ENCODE measurements at regions not wholly inside any gene's neighbourhood (a gene's known extent, or its start where the extent isn't known, plus 50 kb on each side); places are given as distances from the start of the nearest gene placed in this dataset.

DNA sequence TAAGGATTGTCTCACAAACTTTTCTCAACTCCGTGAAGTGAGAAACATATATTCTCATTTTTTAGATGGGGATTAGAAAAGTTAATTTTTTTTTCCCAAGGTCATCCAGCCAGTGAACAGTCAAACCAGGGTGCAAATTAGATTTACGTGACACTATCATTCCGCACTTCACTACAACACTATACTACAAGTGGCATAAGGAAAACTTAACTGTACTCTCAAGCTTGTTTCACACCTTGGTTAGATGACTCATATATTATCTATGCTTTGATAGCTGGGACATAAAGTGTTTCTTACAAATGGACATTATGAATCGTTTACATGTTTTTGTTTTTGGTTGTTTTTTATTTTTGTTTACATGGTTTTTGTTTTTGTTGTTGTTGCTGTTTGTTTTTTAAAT lies 525.7 kb downstream of the PPARGC1A start:
- no peaks in the 10 kb centered on the region for H3K9me3 ChIP-seq
- no peak overlapping the region for H3K4me3 ChIP-seq (ENCODE audit: low read depth, low read length)
- DNase-seq, result no peak
- TF ChIP-seq, protein P1, sequence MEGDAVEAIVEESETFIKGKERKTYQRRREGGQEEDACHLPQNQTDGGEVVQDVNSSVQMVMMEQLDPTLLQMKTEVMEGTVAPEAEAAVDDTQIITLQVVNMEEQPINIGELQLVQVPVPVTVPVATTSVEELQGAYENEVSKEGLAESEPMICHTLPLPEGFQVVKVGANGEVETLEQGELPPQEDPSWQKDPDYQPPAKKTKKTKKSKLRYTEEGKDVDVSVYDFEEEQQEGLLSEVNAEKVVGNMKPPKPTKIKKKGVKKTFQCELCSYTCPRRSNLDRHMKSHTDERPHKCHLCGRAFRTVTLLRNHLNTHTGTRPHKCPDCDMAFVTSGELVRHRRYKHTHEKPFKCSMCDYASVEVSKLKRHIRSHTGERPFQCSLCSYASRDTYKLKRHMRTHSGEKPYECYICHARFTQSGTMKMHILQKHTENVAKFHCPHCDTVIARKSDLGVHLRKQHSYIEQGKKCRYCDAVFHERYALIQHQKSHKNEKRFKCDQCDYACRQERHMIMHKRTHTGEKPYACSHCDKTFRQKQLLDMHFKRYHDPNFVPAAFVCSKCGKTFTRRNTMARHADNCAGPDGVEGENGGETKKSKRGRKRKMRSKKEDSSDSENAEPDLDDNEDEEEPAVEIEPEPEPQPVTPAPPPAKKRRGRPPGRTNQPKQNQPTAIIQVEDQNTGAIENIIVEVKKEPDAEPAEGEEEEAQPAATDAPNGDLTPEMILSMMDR (IDR thresholded peaks at IDR 0.05; ENCODE audit: low read depth, low read length), result no peak
- no peaks in the 10 kb centered on the region for H3K27me3 ChIP-seq
- no peaks in the 10 kb centered on the region for H3K36me3 ChIP-seq
- H3K4me1 ChIP-seq, result no peaks in the 10 kb centered on the region; the same call in 1 of the 2 replicates

DNA sequence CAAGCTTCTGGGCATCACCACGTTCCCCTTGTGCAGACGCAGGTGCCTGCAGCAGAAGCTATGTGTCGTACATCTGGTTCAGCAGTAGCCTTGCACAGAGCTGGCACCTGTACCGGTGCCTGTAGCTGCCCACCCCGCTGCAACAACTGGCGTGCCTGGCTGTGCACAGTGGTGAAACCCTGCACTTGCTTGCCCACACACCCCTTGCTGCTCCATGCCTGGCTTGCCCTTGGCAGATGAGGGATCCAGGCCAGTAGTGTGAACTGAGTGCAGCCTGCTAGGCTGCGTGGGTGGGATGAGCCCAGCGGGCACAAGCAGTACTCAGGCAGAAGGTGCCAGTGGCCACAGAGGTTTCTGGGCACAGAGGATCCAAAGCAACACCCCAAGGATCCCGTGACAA lies 528.4 kb downstream of the PPARGC1A start:
- no peaks in the 10 kb centered on the region for H3K4me1 ChIP-seq
- H3K27me3 ChIP-seq, result no peaks in the 10 kb centered on the region
- no peak for DNase-seq
- H3K9me3 ChIP-seq, result no peaks in the 10 kb centered on the region
- no peaks in the 10 kb centered on the region for H3K36me3 ChIP-seq
- TF ChIP-seq, protein P1 (IDR thresholded peaks at IDR 0.05; ENCODE audit: low read depth, low read length), result no peak
- H3K4me3 ChIP-seq (ENCODE audit: low read depth, low read length), result no peak overlapping the region

DNA sequence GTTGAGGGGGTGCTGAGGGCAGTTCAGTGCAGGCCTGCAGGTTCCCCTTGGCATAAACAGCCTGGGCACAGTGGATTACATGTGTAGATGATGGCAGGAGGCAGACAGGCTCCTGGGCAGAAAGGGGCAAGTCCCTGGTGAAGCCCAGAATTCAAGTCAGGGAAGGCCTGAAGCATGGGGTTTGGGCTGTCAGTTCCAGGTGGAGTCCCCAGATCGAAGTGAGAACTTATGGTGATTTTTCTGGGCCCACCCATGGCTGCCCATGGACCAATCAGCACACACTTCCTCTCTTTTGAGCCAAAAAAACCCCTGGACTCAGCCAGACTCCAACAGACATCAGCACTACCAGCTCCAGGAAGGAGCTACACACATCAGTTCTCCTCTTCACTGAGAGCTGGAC lies 529.1 kb downstream of the PPARGC1A start:
- Histone ChIP-seq H3K4me3 (ENCODE audit: low read depth, low read length) (no peak overlapping the region), H3K9me3 (no peaks in the 10 kb centered on the region), H3K4me1 (no peaks in the 10 kb centered on the region), H3K36me3 (no peaks in the 10 kb centered on the region), H3K27me3 (no peaks in the 10 kb centered on the region)
- TF ChIP-seq, protein P1 (IDR thresholded peaks at IDR 0.05; ENCODE audit: low read depth, low read length), result no peak
- DNase-seq, result no peak

DNA sequence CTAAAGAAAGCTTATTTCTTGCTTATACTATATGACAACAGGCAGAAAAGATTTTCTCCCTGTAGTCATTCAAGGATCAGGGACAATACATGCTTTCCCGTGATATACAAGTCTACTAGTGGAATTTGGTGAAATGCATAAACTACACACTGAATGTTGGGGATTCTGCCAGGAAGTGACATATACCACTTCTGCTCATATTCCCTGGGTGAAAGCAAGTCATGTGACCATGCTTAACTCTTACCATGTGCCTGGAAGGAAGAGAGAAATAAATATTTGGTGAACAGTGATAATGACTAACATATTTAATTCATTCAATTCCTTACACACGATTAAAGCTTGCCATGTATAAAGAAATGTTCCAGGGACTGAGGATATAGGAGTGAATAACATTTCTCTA lies 534.6 kb downstream of the PPARGC1A start:
- TF ChIP-seq, protein P1 (IDR thresholded peaks at IDR 0.05; ENCODE audit: low read depth, low read length), result no peak
- no peaks in the 10 kb centered on the region for H3K27me3 ChIP-seq
- no peak overlapping the region for H3K4me3 ChIP-seq (ENCODE audit: low read depth, low read length)
- no peaks in the 10 kb centered on the region for H3K4me1 ChIP-seq
- H3K9me3 ChIP-seq, result no peaks in the 10 kb centered on the region
- H3K36me3 ChIP-seq, result no peaks in the 10 kb centered on the region
- DNase-seq, result no peak

DNA sequence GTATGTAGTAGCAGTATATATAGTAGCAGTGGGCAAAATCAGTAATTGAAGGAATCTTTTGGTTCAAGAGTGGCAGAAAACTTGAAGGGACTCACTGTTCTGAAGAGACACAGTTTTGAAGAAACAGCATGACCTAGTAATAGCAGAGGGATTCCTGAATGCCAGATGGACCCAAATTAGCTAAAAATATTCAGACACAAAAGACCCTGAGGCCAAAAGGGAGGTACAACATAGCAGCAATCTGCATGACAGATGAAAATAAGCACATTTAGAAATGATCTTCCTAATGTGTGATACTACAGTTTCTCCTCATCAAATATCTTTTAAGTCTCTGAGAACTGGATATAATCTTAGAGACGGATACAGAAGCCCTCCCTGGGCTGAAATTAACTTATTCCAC lies 536.6 kb downstream of the PPARGC1A start:
- TF ChIP-seq, protein P1 (IDR thresholded peaks at IDR 0.05; ENCODE audit: low read depth, low read length), result no peak
- Histone ChIP-seq H3K27me3 (no peaks in the 10 kb centered on the region), H3K4me3 (ENCODE audit: low read depth, low read length) (no peak overlapping the region), H3K36me3 (no peaks in the 10 kb centered on the region), H3K9me3 (no peaks in the 10 kb centered on the region), H3K4me1 (no peaks in the 10 kb centered on the region)
- no peak for DNase-seq

DNA sequence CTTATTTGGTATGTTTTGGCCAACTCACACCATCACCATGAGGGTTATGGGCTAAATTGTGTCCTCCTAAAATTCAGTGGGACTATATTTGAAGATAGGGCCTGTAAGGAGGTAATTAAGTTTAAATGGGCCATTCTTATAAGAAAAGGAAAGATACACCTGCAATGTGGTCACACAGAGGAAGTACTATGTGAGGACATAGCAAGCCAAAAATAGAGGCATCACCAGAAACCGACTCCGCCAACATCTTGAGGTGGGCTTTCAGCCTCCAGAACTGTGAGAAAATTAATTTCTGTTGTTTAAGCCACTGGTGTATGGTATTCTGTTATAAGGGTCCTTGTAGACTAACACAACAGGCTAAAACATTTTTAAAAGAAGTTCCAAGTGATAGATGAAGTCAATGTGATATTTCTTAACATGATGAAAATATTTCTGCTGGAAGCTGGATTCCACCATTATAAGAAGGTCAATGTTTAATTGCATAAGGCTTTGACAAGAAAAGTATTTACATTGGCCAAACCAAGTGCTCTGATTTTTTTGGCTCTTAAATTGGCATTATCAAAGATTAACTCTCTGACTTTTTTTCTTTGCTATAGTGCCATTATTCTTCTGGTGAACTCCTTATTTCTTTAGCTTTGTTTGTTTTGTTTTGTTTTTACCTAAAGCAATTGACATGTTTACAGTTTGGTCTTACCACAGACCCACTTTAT lies 540.9 kb downstream of the PPARGC1A start:
- no peak overlapping the region for H3K4me3 ChIP-seq (ENCODE audit: low read depth, low read length)
- DNase-seq, result no peak
- TF ChIP-seq, protein P1 (IDR thresholded peaks at IDR 0.05; ENCODE audit: low read depth, low read length), result no peak
- no peaks in the 10 kb centered on the region for H3K36me3 ChIP-seq
- H3K9me3 ChIP-seq, result no peaks in the 10 kb centered on the region
- H3K27me3 ChIP-seq, result no peaks in the 10 kb centered on the region
- no peaks in the 10 kb centered on the region for H3K4me1 ChIP-seq

All from BE2C (cell line).